ENCODE measurements at regions not wholly inside any gene's neighbourhood (a gene's known extent, or its start where the extent isn't known, plus 50 kb on each side); places are given as distances from the start of the nearest gene placed in this dataset.

DNA sequence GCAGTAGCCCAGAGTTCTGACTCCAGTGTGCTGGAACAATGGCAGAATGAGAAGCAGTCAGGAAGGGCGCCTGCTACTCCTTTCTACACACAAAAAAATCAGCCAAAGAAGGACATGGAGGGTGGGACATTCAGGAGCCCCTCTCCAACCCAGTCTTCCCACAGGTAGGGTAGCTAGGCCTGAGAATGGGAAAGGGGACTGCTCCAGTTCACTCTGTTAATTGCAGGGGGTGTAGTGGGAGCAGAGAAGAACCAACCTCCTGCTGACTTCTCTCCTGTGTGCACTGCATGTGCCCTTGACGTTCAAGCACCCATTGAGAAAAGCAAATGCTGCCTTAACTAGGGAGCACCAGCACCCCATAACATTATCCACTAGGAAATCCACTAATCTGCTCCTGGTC, 119.1 kb upstream of the IRX6 start:
- Histone ChIP-seq H3K4me3 (ENCODE audit: low read depth in 2 of 2, low read length in 2 of 2) (no peak overlapping the region), H3K36me3 (ENCODE audit: control insufficient read depth, insufficient read depth, low read length) (no peaks in the 10 kb centered on the region), H3K27me3 (ENCODE audit: control insufficient read depth, insufficient read depth, low read length) (no peaks in the 10 kb centered on the region), H3K27ac (ENCODE audit: low read length) (no peak overlapping the region), H3K9me3 (ENCODE audit: control insufficient read depth, insufficient read depth, low read depth, low read length) (no peaks in the 10 kb centered on the region), H3K4me1 (ENCODE audit: control insufficient read depth, insufficient read depth, low read length) (no peaks in the 10 kb centered on the region)
- TF ChIP-seq, protein P1, sequence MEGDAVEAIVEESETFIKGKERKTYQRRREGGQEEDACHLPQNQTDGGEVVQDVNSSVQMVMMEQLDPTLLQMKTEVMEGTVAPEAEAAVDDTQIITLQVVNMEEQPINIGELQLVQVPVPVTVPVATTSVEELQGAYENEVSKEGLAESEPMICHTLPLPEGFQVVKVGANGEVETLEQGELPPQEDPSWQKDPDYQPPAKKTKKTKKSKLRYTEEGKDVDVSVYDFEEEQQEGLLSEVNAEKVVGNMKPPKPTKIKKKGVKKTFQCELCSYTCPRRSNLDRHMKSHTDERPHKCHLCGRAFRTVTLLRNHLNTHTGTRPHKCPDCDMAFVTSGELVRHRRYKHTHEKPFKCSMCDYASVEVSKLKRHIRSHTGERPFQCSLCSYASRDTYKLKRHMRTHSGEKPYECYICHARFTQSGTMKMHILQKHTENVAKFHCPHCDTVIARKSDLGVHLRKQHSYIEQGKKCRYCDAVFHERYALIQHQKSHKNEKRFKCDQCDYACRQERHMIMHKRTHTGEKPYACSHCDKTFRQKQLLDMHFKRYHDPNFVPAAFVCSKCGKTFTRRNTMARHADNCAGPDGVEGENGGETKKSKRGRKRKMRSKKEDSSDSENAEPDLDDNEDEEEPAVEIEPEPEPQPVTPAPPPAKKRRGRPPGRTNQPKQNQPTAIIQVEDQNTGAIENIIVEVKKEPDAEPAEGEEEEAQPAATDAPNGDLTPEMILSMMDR (IDR thresholded peaks at IDR 0.05), result no peak
- TF ChIP-seq REST (IDR thresholded peaks at IDR 0.05; ENCODE audit: insufficient read depth in 1 of 2, low read depth in 2 of 2, low read length in 1 of 2) (no peak), POLR2AphosphoS5 (IDR thresholded peaks at IDR 0.05; ENCODE audit: low read depth, low read length) (no peak), TCF7L2 (IDR thresholded peaks at IDR 0.05; ENCODE audit: low read depth, low read length) (no peak), SIN3A (IDR thresholded peaks at IDR 0.05; ENCODE audit: borderline replicate concordance, insufficient read depth, low read depth, low read length) (no peak)
- DNase-seq (ENCODE audit: low read depth, low spot score), result no peak
- ChIA-PET CTCF (no interaction called here), POLR2A (no interaction called here)
- BruUV-seq (replicated peaks), result no TSS peak
- ATAC-seq, result no peak
- intact Hi-C loops (cut with micrococcal nuclease; ENCODE audit: unreplicated experiment), result no loop called here
- in situ Hi-C loops (cut with HindIII; ENCODE audit: low pct_unique_long_range_greater_than_20kb, low sequenced_read_pairs), result no loop called here

- no peak for ATAC-seq
- DNase-seq (ENCODE audit: low read depth, low spot score), result no peak
- Histone ChIP-seq H3K27ac (ENCODE audit: low read length) (no peak overlapping the region), H3K36me3 (ENCODE audit: control insufficient read depth, insufficient read depth, low read length) (no peaks in the 10 kb centered on the region), H3K9me3 (ENCODE audit: control insufficient read depth, insufficient read depth, low read depth, low read length) (no peaks in the 10 kb centered on the region), H3K4me3 (ENCODE audit: low read depth in 2 of 2, low read length in 2 of 2) (no peak overlapping the region), H3K4me1 (ENCODE audit: control insufficient read depth, insufficient read depth, low read length) (no peaks in the 10 kb centered on the region), H3K27me3 (ENCODE audit: control insufficient read depth, insufficient read depth, low read length) (no peaks in the 10 kb centered on the region)
- CTCF ChIA-PET, result no interaction called here
- POLR2A ChIA-PET, result no interaction called here
- in situ Hi-C loops (cut with HindIII; ENCODE audit: low pct_unique_long_range_greater_than_20kb, low sequenced_read_pairs), result no loop called here
- intact Hi-C loops (cut with micrococcal nuclease; ENCODE audit: unreplicated experiment), result no loop called here
- TF ChIP-seq, protein P1 (IDR thresholded peaks at IDR 0.05), result no peak
- no peak for TF ChIP-seq REST (IDR thresholded peaks at IDR 0.05; ENCODE audit: insufficient read depth in 1 of 2, low read depth in 2 of 2, low read length in 1 of 2)
- TF ChIP-seq SIN3A (IDR thresholded peaks at IDR 0.05; ENCODE audit: borderline replicate concordance, insufficient read depth, low read depth, low read length), result no peak
- TF ChIP-seq POLR2AphosphoS5 (IDR thresholded peaks at IDR 0.05; ENCODE audit: low read depth, low read length), result no peak
- TF ChIP-seq TCF7L2 (IDR thresholded peaks at IDR 0.05; ENCODE audit: low read depth, low read length), result no peak
- no TSS peak for BruUV-seq (replicated peaks)
These were observed 116.1 kb upstream of the IRX6 start for GRCh38 chr16:55207693-55208428.

Data from Panc1 (cell line).